ENCODE measurements at regions not wholly inside any gene's neighbourhood (a gene's known extent, or its start where the extent isn't known, plus 50 kb on each side); places are given as distances from the start of the nearest gene placed in this dataset.

- DNase-seq, result no peak
Observed at GRCh38 chr16:85258166-85258565, 145.9 kb upstream of the CIBAR2 start.

DNA sequence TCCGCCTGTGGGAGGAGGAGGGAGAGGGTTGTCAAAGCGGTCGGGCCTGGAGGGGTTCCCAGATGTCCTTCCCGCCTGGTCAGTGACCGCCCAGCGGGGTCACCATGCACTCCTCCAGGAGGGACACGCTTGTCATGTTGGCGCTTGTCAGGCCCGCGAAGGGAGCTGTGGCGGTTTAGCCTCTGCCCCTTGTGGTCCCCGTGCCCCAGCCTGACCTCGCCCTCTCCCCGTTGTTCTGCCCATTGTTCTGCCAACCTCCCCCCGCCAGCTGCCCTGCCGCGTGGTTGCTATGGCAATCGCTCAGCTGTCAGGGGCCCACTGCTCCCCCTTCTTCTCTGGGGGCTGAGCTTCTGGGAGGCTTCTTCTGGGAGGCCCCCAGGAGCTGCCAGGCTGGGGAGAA lies 146.4 kb upstream of the CIBAR2 start:
- no peak for DNase-seq

DNA sequence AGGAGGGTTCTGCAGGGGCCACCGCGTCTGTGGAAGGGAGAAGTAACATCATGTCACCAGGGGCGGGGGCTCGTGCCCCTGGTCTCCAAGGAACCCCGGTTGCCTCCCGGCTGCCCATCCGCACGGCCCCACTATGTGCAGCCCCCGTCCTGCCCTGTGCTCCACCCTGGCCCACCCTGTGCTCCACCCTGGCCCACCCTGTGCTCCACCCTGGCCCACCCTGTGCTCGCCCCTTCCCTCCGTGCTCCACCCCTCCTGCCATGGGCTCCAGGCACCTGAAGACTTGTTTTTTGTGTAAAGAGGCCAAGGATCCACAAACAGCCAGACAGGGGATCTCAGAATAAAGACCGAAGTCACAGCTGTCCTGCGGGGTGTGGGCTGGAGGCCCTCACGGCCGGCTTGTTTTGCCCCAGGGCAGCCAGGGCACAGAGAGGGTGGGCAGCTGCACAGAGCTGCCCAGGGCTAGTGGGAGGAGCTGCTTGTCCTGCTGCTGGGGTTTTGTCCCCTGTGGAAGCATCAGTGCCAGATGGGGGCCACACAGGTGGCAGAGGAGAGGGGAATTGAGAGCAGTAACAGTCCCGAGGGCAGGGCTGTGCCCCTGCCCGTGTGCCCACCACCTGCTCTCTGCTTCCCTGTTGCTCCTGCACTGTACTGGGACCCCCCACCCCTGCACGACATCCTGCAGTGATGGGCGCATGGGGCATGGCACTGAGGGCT lies 147.0 kb upstream of the CIBAR2 start:
- no peak for DNase-seq

- DNase-seq, result no peak
Observed at GRCh38 chr16:85259832-85260167, 147.5 kb upstream of the CIBAR2 start.

GRCh38 chr16:85261204-85261603 lies 148.9 kb upstream of the CIBAR2 start:
- DNase-seq, result no peak

GRCh38 chr16:85261657-85262557 lies 149.6 kb upstream of the CIBAR2 start:
- DNase-seq, result no peak

DNA sequence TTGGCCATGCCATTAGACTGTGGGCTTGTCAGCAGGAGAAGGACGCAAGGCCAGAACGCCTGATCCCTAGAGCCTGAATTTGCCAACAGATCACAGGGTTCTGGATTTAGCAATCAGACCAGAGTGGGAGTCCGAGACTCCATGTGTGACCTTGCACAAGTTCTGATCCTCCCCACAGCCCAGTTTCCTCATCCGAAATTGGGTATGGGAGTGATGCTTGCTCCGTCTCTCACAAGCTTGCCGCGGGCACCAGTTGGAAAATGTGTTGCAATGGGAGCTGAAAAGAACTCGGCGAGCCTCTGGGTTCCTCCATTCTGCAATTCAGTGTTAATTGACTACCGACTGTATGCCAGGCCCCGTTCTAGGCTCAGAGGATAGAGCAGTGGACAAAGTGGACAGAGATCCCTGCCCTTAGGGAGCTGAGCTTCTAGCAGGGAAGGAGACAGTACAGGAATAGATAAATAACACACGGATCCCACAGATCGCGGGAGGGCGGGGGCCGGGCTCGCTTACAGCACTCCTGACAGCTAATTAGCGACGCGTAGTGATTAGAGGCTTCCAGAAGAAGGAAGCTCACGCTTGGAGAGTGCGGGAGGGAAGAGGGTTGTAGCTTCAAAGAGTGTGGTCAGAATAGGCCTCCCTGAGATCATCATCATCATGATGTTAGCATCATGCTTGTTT lies 150.4 kb upstream of the CIBAR2 start:
- no peak for DNase-seq

DNA sequence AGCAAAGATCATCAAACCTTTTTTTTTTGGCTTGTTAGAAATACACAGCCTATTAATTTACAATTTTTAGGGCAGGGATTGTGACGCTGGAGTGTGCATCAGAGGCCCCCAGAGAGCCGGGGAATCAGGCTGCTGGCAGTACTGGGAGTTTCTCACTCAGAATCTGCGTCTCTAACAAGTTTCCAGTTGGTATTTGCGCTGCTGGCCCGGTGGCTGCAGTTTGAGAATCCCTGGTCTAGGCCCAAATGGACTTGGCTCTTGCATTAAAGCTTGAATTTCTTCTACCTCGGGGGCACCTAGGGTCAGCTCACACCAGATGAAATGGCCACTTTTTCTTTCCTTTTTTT lies 150.9 kb upstream of the CIBAR2 start:
- DNase-seq, result no peak

DNA sequence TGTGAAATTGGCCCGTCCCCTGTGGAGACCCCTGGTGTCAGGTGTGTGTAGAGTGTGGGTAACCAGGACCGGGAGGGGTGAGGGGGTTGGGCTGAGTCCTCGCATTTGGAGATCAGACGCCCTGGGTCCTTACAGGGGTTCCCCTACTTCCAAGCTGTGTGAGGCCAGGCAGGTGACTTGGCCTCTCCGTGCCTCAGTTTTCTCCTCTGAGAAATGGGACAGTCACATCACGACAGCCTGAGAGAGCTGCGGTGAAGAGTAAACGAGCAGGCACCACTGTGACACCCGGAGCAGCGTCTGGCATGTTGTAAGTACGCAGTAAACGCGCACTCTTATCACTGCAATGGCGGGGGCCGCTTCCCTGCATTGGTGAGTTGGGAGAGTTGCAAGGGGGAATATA lies 152.5 kb upstream of the CIBAR2 start:
- DNase-seq, result no peak

- no peak for DNase-seq
Observed at GRCh38 chr16:85265161-85265784, 153.0 kb upstream of the CIBAR2 start.

GRCh38 chr16:85265810-85266209 lies 153.5 kb upstream of the CIBAR2 start:
- no peak for DNase-seq

DNA sequence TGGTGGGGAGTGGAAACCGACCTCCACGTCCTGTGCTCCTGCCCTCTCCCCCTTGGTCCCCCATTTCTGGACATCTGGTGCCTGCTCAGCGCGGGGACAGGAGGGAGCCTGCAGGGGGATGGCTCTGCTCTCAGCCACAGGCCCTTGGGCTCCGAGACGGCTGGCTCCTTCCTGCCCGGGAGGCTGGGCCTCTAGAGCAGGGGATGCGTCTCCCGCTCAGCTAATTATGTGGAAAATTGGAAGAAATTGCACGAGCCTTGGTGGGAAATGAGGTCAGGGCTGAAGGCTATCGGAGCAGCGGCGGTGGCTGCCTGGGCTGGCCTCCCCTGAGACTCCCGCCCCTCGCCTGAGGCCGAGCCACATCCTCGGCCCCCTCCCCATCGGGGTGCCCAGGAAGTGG lies 154.6 kb upstream of the CIBAR2 start:
- no peak for DNase-seq

DNA sequence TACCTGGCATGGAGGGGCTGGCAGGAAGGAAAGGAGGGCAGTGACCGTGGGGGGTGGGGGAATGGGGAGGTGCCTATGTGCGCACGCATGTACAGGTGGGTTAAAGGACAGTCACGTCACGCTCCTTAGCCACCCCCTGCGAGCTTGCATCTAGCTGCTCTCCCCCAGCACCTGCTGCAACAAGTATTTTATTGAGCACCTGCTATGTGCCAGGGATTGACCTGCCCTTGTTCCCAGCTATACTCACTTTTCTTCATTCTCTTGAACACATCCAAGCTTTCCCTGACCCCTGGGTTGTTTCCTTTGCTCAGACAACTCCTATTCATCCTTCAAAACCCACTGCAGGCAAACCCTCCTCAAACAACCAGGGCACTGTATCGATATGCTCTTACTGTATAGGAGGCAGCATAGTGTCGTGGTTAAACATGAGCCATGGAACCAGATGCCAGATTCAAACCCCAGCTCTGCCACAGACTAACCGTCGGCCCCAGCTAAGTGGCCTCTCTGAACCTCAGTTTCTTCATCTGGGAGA lies 155.2 kb upstream of the CIBAR2 start:
- DNase-seq, result no peak

GRCh38 chr16:85269165-85269564 lies 156.9 kb upstream of the CIBAR2 start:
- DNase-seq, result no peak

DNA sequence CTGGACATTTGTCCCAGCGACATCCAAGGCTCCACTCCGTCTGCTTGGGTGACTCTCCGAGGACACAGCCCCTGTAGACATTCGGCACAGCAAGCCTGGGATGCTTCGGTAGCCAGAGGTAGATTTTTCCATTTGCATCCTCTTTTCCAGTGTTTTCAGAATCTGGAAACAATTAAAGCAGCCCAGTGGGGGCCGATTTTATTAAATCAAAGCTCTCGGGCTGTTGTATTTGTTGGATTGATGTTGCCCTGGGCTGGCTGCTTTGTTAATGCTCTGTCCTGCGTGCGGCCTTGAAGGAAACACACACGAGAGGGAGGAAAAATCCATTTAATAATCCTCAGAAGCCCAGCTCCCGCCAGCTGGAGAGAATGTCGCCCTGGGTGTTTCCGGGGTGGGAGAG lies 158.1 kb upstream of the CIBAR2 start:
- no peak for DNase-seq

DNA sequence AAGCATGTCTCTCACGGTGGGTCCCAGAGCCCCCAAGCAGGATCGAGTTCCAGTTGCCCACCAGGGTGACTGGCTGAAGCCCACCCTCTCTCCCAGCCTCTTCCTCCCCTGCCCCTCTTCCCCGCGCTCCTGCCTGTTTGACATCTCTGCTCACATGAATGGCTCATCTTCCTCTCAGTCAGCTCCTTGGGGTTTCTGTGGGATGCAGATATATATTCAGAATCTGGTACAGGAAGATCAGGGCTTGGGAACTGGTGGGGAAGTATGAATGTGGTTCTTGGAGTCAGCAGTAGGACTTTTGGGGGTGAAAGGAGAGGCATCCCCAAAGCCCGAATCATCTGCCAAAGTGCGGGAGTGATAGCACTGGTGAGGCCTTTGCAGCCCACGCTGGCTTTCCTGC lies 158.9 kb upstream of the CIBAR2 start:
- no peak for DNase-seq

GRCh38 chr16:85273293-85273692 lies 161.0 kb upstream of the CIBAR2 start:
- no peak for DNase-seq

- no peak for DNase-seq
Observed at GRCh38 chr16:85274501-85274900, 162.2 kb upstream of the CIBAR2 start.

DNA sequence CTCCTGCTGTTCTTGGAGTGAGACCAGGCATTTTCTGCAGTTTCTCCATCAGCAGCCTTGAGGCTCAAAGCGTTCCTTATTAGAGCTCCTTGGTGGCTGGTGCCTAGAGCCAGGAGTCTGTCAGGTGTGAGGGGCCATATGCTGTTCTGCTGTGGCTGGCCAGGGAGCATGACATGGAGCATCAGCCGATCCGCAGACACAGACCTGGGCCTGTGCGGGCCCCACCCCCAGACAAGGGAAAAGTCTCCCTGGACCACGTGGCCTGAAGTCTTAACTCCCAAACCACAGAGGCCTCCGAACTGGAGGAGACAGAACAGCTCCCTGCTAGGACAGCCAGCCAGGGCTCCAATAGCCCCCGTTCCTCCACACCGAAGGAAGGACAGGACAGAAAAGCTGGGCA lies 162.7 kb upstream of the CIBAR2 start:
- no peak for DNase-seq

- DNase-seq, result peak; percentile 73
Observed at GRCh38 chr16:85275533-85276249, 163.4 kb upstream of the CIBAR2 start.

GRCh38 chr16:85276258-85276657 lies 164.0 kb upstream of the CIBAR2 start:
- DNase-seq, result no peak

- DNase-seq, result no peak
Observed at GRCh38 chr16:85276721-85277120, 164.4 kb upstream of the CIBAR2 start.

- DNase-seq, result no peak
Observed at GRCh38 chr16:85278839-85279238, 166.6 kb upstream of the CIBAR2 start.
